ENCODE measurements at regions not wholly inside any gene's neighbourhood (a gene's known extent, or its start where the extent isn't known, plus 50 kb on each side); places are given as distances from the start of the nearest gene placed in this dataset.
A peak's percentile ranks its signal among the peaks of the same experiment; 100 is the strongest.

DNA sequence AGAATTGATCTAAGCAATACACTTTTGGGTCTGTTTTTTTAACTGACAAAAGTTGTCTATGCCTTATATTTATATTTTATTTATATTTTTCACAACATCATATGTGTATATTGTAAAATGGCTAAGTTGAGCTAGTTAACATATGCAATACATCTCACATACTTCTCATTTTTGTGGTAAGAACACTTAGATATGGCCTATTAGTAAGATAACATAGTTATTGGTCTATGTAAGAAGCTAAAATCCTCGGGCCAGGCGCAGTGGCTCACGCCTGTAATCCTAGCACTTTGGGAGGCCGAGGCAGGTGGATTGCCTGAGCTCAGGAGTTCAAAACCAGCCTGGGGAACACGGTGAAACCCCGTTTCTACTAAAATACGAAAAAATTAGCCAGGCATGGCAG, 275.6 kb upstream of the ID2 start:
- no peak for DNase-seq
- Histone ChIP-seq H3K27ac (no peak overlapping the region), H3K4me3 (no peak overlapping the region), H3K27me3 (no peaks in the 10 kb centered on the region), H3K9me3 (no peaks in the 10 kb centered on the region), H3K4me1 (peaks cover 0 to 8% (median 5%) of the 10 kb centered on the region in 4 donors), H3K36me3 (no peaks in the 10 kb centered on the region)
- TF ChIP-seq EP300 (IDR thresholded peaks at IDR 0.05) (no peak), POLR2AphosphoS5 (IDR thresholded peaks at IDR 0.05) (no peak)
- intact Hi-C loops (cut with DNase I; ENCODE audit: low total_unique reads), result no loop called here
- 52 to 75% (median 62%) methylated on average over 7 of the region's 7 CpGs for WGBS, 5 donors

- Histone ChIP-seq H3K9me3 (no peaks in the 10 kb centered on the region), H3K27ac (no peak overlapping the region), H3K4me3 (no peak overlapping the region), H3K4me1 (peaks cover 7 to 17% (median 15%) of the 10 kb centered on the region in 4 donors), H3K36me3 (no peaks in the 10 kb centered on the region), H3K27me3 (no peaks in the 10 kb centered on the region)
- TF ChIP-seq CTCF (IDR thresholded peaks at IDR 0.05) (no peak), POLR2AphosphoS5 (IDR thresholded peaks at IDR 0.05) (no peak), EP300 (IDR thresholded peaks at IDR 0.05) (no peak), POLR2A (IDR thresholded peaks at IDR 0.05) (no peak)
- intact Hi-C loops (cut with DNase I; ENCODE audit: low total_unique reads), result no loop called here
- WGBS, 5 donors, result 87 to 94% (median 92%) methylated on average over 3 of the region's 3 CpGs
- DNase-seq, result no peak
Measured at GRCh38 chr2:8407332-8407731, 274.5 kb upstream of the ID2 start.

DNA sequence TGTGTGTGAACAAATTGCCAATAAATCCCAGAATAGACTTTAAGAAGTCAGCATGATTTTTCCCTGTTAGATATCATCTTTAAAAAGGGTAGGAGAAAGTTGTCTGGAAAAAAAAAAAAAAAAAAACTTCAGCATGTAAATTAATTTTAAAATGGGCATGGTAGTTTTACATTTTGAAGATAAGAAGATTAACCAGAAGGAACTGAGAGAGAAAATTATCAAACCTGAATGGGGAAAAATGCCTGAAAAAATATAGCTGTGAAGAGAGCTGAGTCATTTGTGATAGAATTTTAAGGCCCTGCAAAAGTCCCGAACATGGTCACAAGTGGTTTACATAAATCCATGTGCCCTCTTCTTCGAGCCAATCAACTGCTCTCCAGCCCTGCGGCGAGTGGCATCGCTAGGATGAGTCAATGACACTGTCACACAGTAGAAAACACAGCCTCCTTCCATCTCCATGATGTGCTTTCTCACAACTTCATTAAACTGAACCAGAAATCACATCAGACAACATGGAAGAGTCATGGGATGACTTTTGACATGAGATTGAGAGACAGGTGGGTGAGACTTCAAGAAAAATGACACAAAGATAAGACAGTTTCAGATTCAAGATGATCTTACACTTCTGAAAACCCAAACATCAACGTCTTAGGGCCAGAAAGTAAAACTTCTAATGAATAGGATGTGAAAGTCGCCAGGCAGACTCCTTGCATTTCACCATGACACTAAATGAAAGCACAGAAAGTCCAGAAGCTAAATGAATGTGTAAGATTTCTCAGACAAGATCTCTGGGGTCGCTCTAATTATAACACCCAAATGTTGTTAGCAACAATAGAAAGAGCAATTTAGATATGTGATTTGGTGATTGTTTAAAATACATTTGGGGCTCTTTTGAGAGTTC, 273.0 kb upstream of the ID2 start:
- Histone ChIP-seq H3K27me3 (no peaks in the 10 kb centered on the region), H3K4me1 (peaks cover 16 to 32% (median 29%) of the 10 kb centered on the region in 4 donors), H3K27ac (no peak overlapping the region), H3K9me3 (no peaks in the 10 kb centered on the region), H3K36me3 (no peaks in the 10 kb centered on the region), H3K4me3 (no peak overlapping the region)
- 74 to 86% (median 82%) methylated on average over 8 of the region's 8 CpGs for WGBS, 5 donors
- intact Hi-C loops (cut with DNase I; ENCODE audit: low total_unique reads), result no loop called here
- no peak for DNase-seq
- TF ChIP-seq POLR2AphosphoS5 (IDR thresholded peaks at IDR 0.05), result no peak
- no peak for TF ChIP-seq POLR2A (IDR thresholded peaks at IDR 0.05)
- no peak for TF ChIP-seq CTCF (IDR thresholded peaks at IDR 0.05)
- TF ChIP-seq EP300 (IDR thresholded peaks at IDR 0.05), result no peak

- TF ChIP-seq POLR2AphosphoS5 (IDR thresholded peaks at IDR 0.05), result no peak
- no peak for TF ChIP-seq POLR2A (IDR thresholded peaks at IDR 0.05)
- no peak for TF ChIP-seq EP300 (IDR thresholded peaks at IDR 0.05)
- TF ChIP-seq CTCF (IDR thresholded peaks at IDR 0.05), result no peak
- peaks cover 16 to 35% (median 30%) of the 10 kb centered on the region in 4 donors for H3K4me1 ChIP-seq
- intact Hi-C loops (cut with DNase I; ENCODE audit: low total_unique reads), result no loop called here
- no peak overlapping the region for H3K4me3 ChIP-seq
- WGBS, 5 donors, result 69 to 92% (median 79%) methylated on average over 5 of the region's 5 CpGs
- H3K27me3 ChIP-seq, result no peaks in the 10 kb centered on the region
- H3K9me3 ChIP-seq, result no peaks in the 10 kb centered on the region
- no peaks in the 10 kb centered on the region for H3K36me3 ChIP-seq
- peak in 1 of 2 donors; percentile 67 for DNase-seq
- no peak overlapping the region for H3K27ac ChIP-seq
Measured at GRCh38 chr2:8409461-8410260, 272.2 kb upstream of the ID2 start.
